ENCODE measurements at regions not wholly inside any gene's neighbourhood (a gene's known extent, or its start where the extent isn't known, plus 50 kb on each side); places are given as distances from the start of the nearest gene placed in this dataset.

GRCh38 chr6:109269057-109269456 is 113.2 kb downstream of the CD164 start:
- TF ChIP-seq POLR2AphosphoS5 (IDR thresholded peaks at IDR 0.05; ENCODE audit: borderline replicate concordance, low read depth, low read length) (no peak), EZH2 (IDR thresholded peaks at IDR 0.05) (no peak)

Measured in SK-N-MC (cell line).